ENCODE measurements at regions not wholly inside any gene's neighbourhood (a gene's known extent, or its start where the extent isn't known, plus 50 kb on each side); places are given as distances from the start of the nearest gene placed in this dataset.

DNA sequence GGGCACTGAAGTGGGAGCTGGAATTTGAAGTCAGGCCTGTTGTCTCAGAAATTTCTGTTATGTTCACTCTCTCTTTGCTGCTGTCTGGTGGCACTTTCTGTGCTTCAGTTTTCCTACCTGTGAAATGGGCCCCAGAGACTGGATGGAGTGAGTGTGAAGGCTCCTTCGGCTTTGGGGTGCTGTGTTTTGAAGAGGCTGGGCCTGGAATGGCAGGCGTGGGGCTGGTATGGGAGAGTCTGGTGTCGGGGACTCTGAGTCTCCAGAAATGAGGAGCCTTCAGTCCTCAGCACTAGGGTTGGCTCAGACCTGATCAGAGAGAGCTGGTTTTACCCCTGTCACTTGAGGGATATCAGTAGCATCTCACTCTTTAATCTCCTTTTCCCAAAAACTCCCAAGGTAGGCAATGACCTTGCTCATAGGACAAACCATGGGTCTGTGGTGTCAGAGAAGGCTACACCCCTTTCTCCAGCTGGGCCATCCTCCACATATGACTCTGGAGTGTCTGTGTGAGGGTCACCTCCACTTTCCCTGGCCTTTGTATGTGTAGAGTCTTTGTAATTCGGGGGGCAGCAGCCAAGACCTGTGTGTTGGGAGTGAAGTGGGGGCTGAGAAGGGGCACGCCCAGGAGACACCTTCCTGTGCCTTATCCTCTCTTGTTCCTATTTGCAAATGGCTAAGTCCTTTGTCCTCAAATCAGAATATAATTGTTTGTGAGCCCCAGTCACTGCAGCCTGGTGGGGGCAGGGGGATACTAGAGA is 279.9 kb downstream of the PTPRU start:
- peaks cover 0 to 53% (median 23%) of the 10 kb centered on the region in 7 donors for H3K27me3 ChIP-seq
- no peak for ATAC-seq
- 74 to 75% methylated on average over 5 of the region's 5 CpGs for WGBS, 2 donors

DNA sequence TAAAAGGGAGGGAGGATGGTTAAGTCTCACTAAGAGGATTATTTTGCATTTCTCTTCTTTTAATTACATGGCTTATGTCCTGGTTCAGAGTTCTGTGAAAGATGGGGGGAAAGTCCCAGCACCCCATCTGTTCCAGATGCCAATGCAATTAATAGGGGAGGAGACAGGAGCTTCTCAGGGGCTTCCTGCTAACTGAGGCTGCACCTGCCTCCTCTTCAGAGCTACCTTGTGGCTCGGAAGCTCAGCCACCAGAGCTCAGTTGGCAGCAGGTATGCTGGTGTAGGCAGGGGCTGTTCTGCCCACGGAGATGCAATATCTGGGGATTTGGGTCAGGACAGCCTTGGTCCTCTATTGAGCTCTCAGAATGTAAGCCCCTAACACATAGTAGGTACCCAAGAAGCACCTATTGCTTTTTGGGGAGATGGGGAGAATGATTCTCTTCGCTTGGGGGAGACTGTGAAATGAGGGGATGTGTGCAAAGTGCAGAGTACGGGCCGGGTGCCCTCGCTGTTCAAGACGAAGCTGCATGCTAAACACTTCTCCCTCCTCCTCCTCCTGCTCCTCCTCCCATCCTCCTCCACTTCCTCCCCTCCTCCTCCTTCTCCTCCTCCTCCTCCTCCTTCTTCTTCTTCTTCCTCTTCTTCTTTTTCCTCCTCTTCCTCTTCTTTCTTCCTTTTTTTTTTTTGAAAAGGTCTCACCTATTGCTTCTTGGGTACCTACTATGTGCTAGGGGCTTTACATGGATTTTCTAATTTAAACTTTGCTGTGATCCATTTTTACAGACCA is 279.0 kb downstream of the PTPRU start:
- WGBS, 2 donors = 65 to 68% methylated on average over 7 of the region's 7 CpGs
- no peaks in the 10 kb centered on the region for H3K4me1 ChIP-seq
- H3K9me3 ChIP-seq = peaks cover 0 to 6% (median 0%) of the 10 kb centered on the region in 11 donors
- no peak for ATAC-seq
- no peaks in the 10 kb centered on the region for H3K36me3 ChIP-seq
- intact Hi-C loops (cut with DNase I) = loop anchor here in 2 of 10 donors (10.0 kb wide), 2 partner anchors 569 to 589 kb away; no protein-coding TSS in a partner anchor
- H3K27ac ChIP-seq = no peak overlapping the region
- H3K4me3 ChIP-seq = no peak overlapping the region
- TF ChIP-seq, protein P1, sequence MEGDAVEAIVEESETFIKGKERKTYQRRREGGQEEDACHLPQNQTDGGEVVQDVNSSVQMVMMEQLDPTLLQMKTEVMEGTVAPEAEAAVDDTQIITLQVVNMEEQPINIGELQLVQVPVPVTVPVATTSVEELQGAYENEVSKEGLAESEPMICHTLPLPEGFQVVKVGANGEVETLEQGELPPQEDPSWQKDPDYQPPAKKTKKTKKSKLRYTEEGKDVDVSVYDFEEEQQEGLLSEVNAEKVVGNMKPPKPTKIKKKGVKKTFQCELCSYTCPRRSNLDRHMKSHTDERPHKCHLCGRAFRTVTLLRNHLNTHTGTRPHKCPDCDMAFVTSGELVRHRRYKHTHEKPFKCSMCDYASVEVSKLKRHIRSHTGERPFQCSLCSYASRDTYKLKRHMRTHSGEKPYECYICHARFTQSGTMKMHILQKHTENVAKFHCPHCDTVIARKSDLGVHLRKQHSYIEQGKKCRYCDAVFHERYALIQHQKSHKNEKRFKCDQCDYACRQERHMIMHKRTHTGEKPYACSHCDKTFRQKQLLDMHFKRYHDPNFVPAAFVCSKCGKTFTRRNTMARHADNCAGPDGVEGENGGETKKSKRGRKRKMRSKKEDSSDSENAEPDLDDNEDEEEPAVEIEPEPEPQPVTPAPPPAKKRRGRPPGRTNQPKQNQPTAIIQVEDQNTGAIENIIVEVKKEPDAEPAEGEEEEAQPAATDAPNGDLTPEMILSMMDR (IDR thresholded peaks at IDR 0.05) = no peak
- peaks cover 0 to 45% (median 15%) of the 10 kb centered on the region in 7 donors for H3K27me3 ChIP-seq
- no peak for DNase-seq

More for the DNA sequence above, 279.9 kb downstream of the PTPRU start:
- no peak for DNase-seq
- H3K4me3 ChIP-seq = no peak overlapping the region
- peaks cover 0 to 6% (median 0%) of the 10 kb centered on the region in 11 donors for H3K9me3 ChIP-seq
- H3K27ac ChIP-seq = no peak overlapping the region
- H3K36me3 ChIP-seq = no peaks in the 10 kb centered on the region
- TF ChIP-seq, protein P1 (IDR thresholded peaks at IDR 0.05) = no peak
- intact Hi-C loops (cut with DNase I) = loop anchor here in 2 of 10 donors (10.0 kb wide), 2 partner anchors 569 to 589 kb away; no protein-coding TSS in a partner anchor
- no peaks in the 10 kb centered on the region for H3K4me1 ChIP-seq

DNA sequence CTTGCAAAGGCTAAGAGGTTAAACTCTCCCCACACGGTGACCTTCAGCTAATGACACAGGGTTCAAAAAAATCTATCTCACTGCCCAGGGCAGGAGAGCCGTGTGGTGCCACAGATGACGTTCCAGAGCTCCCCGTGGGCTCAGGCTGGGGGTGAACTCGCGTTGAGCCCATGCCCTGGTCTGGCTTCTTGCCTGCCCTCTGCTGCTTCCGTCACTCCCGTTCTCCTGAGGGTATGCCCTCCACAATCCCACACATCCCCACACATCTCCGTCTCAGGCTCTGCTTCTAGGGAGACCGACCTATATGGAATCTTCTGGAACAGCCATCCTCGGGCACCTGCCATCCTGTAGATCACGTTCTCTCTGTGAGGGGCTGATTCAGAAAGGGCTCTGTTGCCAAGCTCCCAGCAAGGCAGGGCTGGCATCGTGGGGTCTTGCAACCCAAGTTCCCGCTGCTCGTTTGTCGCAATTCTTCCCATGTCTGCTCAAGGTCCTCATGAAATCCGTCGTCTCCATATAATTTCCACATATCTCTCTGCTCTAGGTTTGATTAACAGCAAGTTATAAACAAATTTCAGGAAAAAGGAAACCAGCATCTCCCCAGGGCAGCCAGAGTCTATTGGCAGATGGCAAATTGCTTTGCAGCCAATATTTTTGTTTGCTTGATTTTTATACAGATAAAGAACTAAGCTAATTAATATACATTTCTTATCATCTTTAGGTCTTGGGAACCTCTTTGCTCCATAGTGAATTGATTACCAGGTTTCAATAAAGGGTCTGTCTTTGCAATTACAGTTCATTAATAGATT is 278.2 kb downstream of the PTPRU start:
- ATAC-seq (no peak), DNase-seq (no peak)
- H3K36me3 ChIP-seq = no peaks in the 10 kb centered on the region
- no peak overlapping the region for H3K4me3 ChIP-seq
- WGBS, 2 donors = 76 to 79% methylated on average over 18 of the region's 18 CpGs
- TF ChIP-seq, protein P1 (IDR thresholded peaks at IDR 0.05) = no peak
- H3K4me1 ChIP-seq = no peaks in the 10 kb centered on the region
- peaks cover 0 to 6% (median 0%) of the 10 kb centered on the region in 11 donors for H3K9me3 ChIP-seq
- peaks cover 0 to 39% (median 13%) of the 10 kb centered on the region in 7 donors for H3K27me3 ChIP-seq
- no peak overlapping the region for H3K27ac ChIP-seq
- intact Hi-C loops (cut with DNase I) = loop anchor here in 4 of 10 donors (5.0 to 10.0 kb wide), 3 partner anchors 570 to 1193 kb away; no protein-coding TSS in a partner anchor

Data from heart right ventricle (tissue), 16 donors.